Cardiac fibroblast (primary cell): ENCODE measurements at regions not wholly inside any gene's neighbourhood (a gene's known extent, or its start where the extent isn't known, plus 50 kb on each side); places are given as distances from the start of the nearest gene placed in this dataset.
"Not testable (repeated sequence)": the region's sequence is repeated elsewhere in the genome, so short reads cannot be mapped to it uniquely, and the experiment has no call there.

Experiments used
- DNase-seq, 2 donors: peaks; one replicate each; pipeline versions ENCODE4 v3.0.0 to v3.0.0-alpha.2; 2010; ENCODE audit warnings: low read depth in 2 of 2
- H3K4me3 ChIP-seq, 2 donors: replicated peaks in 1 of 2; 1 replicate in 1 of 2; 2 replicates in 1 of 2; pipeline ENCODE4 v1.5.1; 2011; ENCODE audit warnings: low read depth in 2 of 2, low read length in 2 of 2, mild to moderate bottlenecking in 2 of 2, moderate library complexity in 1 of 2
- CTCF ChIP-seq: IDR thresholded peaks from one replicate; pipeline ENCODE4 v1.5.1; 2011; ENCODE audit warnings: low read depth, mild to moderate bottlenecking, low read length, inconsistent platforms

DNA sequence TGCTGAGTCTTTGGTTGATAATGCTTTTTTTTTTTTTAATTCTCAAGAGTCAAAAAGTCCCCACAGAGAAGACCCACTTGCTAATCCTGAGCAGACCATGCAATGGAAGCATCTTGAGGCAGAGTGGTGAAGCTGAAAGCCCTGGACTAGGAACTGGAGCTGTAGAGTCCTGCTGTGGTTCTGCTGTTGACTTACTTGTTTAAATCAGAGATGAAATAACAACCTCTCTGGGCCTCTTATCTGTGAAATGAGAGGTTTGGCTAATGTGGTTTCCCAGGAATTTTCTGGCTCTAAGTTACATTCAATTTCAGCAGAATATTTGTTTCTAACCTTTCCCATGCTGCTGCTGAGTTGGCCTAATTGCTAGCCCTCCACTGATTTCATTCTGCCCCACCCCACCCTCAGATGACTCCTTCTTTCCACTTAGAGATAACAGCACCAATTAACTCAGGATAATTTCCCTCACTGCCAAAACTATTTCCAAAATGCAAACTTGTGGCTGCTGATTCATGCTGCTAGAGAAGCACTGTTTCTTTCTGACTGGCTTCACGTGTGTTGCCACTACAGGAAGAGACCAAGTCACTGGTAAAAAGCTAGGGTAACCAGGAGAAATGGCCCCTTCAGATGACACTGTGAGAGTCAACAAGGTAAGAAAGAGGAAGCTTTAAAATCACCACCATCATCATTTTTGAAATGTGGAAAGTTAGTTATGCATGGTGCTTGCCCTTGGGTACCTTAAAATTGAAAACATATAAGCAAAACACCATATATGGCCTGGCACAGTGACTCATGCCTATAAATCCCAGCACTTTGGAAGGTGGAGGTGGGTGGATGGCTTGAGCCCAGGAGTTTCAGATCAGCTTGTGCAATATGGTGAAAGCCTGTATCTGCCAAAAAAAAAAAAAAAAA lies 326.4 kb downstream of the DCHS2 start:
- peak; percentile 84 to 85 for DNase-seq
- no peak for TF ChIP-seq CTCF

GRCh38 chr4:154160519-154161301 lies 330.9 kb downstream of the DCHS2 start:
- peak in 1 of 2 donors; percentile 3 for DNase-seq
- TF ChIP-seq CTCF = no peak
- no peak overlapping the region for H3K4me3 ChIP-seq

More for the DNA sequence above, 326.4 kb downstream of the DCHS2 start:
- H3K4me3 ChIP-seq = no peak overlapping the region

DNA sequence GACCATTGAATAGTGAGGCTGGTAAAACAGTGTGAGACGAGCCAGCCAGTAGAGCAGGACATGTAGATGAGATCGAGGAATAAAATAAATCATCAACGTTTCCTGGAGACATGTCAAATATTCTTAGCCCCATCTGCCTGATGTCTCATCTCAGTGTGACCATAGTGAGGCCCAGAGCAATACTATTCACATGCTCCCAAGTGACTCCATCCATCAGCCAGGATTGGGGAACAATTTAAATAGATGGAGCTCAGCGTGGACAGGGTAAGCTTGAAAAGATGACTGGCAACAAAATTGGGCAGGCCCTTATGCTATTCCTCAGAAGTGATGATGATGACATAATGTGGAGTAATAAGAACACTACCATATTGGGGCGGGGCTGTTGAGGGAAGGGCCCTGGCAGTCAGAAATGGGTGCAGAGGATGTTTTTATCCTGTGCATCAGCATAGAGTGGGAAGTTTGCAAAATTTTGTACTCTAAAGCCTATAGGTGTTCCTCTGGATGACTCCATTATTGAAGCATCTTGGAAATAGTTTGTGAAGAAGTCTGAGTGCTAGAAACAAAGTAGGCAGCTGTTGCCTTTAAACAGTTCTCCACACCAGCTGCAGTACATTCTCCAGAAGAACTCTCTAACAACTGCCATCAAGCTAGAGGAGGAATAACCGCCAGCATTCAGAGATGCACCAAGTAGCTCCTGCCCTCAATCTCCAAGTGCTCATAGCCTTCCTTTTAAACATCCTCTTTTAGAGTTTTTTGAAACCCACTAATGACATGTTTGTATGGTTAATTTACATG lies 333.0 kb downstream of the DCHS2 start:
- TF ChIP-seq CTCF = no peak
- H3K4me3 ChIP-seq = no peak overlapping the region
- DNase-seq = peak in 1 of 2 donors; percentile 17

DNA sequence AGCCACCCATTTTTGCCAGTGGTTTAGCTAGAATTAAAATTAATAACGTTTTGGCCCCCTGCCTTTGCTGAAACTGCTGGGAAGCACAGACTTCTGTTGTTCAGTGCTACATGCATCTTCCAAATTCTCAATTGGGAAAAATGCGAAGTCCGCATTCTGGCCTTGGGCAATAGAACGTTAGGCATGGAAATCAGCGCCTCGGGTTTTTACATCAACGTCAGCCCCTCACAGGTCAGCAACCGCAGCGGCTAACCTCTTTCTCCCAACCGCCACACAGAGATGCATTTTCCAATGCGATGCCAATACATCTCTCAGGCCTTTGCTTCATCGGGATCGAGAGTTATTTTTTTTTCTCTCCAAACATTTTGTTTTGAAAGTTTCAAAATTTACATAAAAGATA lies 339.1 kb downstream of the DCHS2 start:
- DNase-seq = no peak
- H3K4me3 ChIP-seq = no peak overlapping the region
- no peak for TF ChIP-seq CTCF

GRCh38 chr4:154149236-154149635 lies 342.4 kb downstream of the DCHS2 start:
- H3K4me3 ChIP-seq, DNase-seq: not testable (repeated sequence)

GRCh38 chr4:154143720-154144119 lies 347.9 kb downstream of the DCHS2 start:
- no peak for DNase-seq
- no peak for TF ChIP-seq CTCF
- no peak overlapping the region for H3K4me3 ChIP-seq
